ENCODE measurements at regions not wholly inside any gene's neighbourhood (a gene's known extent, or its start where the extent isn't known, plus 50 kb on each side); places are given as distances from the start of the nearest gene placed in this dataset.

- TF ChIP-seq USF2 (IDR thresholded peaks at IDR 0.05; ENCODE audit: borderline replicate concordance, low read depth, low read length) = no peak
- no peak for TF ChIP-seq CTCF (IDR thresholded peaks at IDR 0.05)
These were observed 297.8 kb upstream of the BMP2 start for GRCh38 chr20:6469695-6470094.

Data from SK-N-SH (cell line).